Kidney (tissue), 13 donors: ENCODE measurements at regions not wholly inside any gene's neighbourhood (a gene's known extent, or its start where the extent isn't known, plus 50 kb on each side); places are given as distances from the start of the nearest gene placed in this dataset.

Experiments used
- DNase-seq, 5 donors: peaks; one replicate each; pipeline ENCODE4 v3.0.0-alpha.2; 2013 to 2020
- FAIRE-seq: peaks from 2 replicates; lab custom pipeline; 2012; peaks lifted over from hg19 to GRCh38; lab: Jason Lieb, UNC
- H3K27ac ChIP-seq, 2 donors: one replicate each; pipeline ENCODE4 v1.7.0; 2013; ENCODE audit warnings: low read depth in 2 of 2, low read length in 2 of 2, inconsistent platforms in 1 of 2
- H3K27me3 ChIP-seq: one replicate; pipeline ENCODE4 v1.7.1; 2013; ENCODE audit warnings: low read length, inconsistent platforms; ENCODE audit not compliant: control insufficient read depth, insufficient read depth
- H3K36me3 ChIP-seq, 3 donors: one replicate each; pipeline versions ENCODE4 v1.7.0 to v1.7.1; 2013; ENCODE audit warnings: low read length in 3 of 3, control low read depth in 1 of 3, inconsistent platforms in 1 of 3; ENCODE audit not compliant: insufficient read depth in 3 of 3, control insufficient read depth in 2 of 3
- H3K4me1 ChIP-seq, 3 donors: one replicate each; pipeline versions ENCODE4 v1.7.0 to v1.7.1; 2013; ENCODE audit warnings: low read length in 3 of 3, inconsistent platforms in 1 of 3, low read depth in 1 of 3; ENCODE audit not compliant: control insufficient read depth in 2 of 3, insufficient read depth in 2 of 3
- H3K4me3 ChIP-seq, 3 donors: one replicate each; pipeline versions ENCODE4 v1.7.0 to v1.8.1; 2013; ENCODE audit warnings: low read length in 3 of 3, control low read depth in 1 of 3, inconsistent platforms in 1 of 3
- H3K9ac ChIP-seq, 3 donors: one replicate each; pipeline versions ENCODE4 v1.7.0 to v1.7.1; 2013; ENCODE audit warnings: low read length in 3 of 3, control low read depth in 1 of 3, inconsistent platforms in 1 of 3
- H3K9me3 ChIP-seq, 3 donors: one replicate each; pipeline versions ENCODE4 v1.7.0 to v1.7.1; 2013; ENCODE audit warnings: low read length in 3 of 3, control low read depth in 1 of 3, inconsistent platforms in 1 of 3; ENCODE audit not compliant: control insufficient read depth in 2 of 3, insufficient read depth in 1 of 3
- CTCF ChIP-seq: IDR thresholded peaks from 3 replicates; pipeline ENCODE4 v1.5.1; 2012; ENCODE audit warnings: mild to moderate bottlenecking, moderate library complexity, borderline replicate concordance; ENCODE audit not compliant: insufficient read depth; ENCODE audit errors: extremely low read depth
- intact Hi-C: fragments of 100-400 bp; cut with DNase I; formaldehyde crosslinking; loops from one replicate; pipeline ENCODE4 v1.11.1; 2022
- donor health status: control.
- donor health status: control.
- donor health status: control.
- donor health status: control.
- donor health status: control.
- donor health status: DM: yes; HTN: yes; CAD: no.
- donor health status: Normal renal cell carcinoma (clear cell type).

DNA sequence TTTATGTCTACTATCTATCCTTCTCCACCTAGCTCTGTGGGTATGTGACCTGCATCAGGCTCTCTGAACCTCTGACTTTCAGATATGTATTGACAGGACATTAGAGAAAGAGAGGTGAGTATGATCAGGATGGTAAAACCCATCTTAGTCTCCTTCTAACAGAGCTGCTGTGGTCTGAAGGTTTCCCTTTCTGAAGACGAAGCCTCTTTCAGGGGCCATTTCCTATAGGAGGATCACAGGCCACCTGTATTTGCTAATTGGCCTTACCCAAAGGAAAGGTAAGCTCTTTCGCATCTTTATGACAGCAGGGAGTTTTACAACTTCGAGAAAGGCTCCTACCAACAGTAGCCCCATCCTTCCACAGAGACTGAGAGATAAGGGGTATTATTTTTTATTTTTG lies 442.9 kb downstream of the KCNJ3 start:
- no peaks in the 10 kb centered on the region for H3K36me3 ChIP-seq
- no peak overlapping the region for H3K4me3 ChIP-seq
- no peak overlapping the region for H3K27ac ChIP-seq
- intact Hi-C loops: no loop called here
- DNase-seq: no peak
- H3K4me1 ChIP-seq: no peaks in the 10 kb centered on the region
- H3K27me3 ChIP-seq: no peaks in the 10 kb centered on the region
- H3K9ac ChIP-seq: no peak overlapping the region
- no peak for TF ChIP-seq CTCF
- no peak for FAIRE-seq
- H3K9me3 ChIP-seq: no peaks in the 10 kb centered on the region

- no peak overlapping the region for H3K27ac ChIP-seq
- no peak for DNase-seq
- TF ChIP-seq CTCF: no peak
- intact Hi-C loops: no loop called here
- H3K9me3 ChIP-seq: no peaks in the 10 kb centered on the region
- no peaks in the 10 kb centered on the region for H3K36me3 ChIP-seq
- no peak overlapping the region for H3K4me3 ChIP-seq
- FAIRE-seq: no peak
- H3K4me1 ChIP-seq: no peaks in the 10 kb centered on the region
- no peak overlapping the region for H3K9ac ChIP-seq
- H3K27me3 ChIP-seq: no peaks in the 10 kb centered on the region
Observed at GRCh38 chr2:155125585-155126230, 427.2 kb downstream of the KCNJ3 start.

DNA sequence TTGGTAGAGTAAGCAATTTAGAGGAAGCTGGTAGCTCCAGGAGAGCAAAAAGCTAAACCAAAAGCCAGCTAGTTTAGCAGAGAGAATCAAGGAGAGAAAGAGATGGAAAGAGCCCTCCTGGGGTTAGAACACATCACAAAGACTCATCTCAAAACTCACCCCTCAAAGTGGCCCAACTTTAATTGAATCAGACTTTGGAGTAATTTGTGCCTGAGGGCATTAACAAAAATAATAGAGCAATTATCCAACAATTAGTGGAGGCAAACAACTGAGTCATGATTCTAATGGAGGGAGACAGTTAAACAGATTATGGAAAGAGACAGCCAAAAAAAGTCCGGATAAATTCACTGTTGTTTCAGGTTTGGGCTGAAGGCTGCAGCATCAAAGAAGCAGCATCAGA lies 417.4 kb downstream of the KCNJ3 start:
- Histone ChIP-seq H3K9me3 (no peaks in the 10 kb centered on the region), H3K27me3 (no peaks in the 10 kb centered on the region), H3K27ac (no peak overlapping the region), H3K36me3 (no peaks in the 10 kb centered on the region), H3K4me1 (no peaks in the 10 kb centered on the region), H3K4me3 (no peak overlapping the region), H3K9ac (no peak overlapping the region)
- no peak for FAIRE-seq
- DNase-seq: no peak
- TF ChIP-seq CTCF: no peak
- intact Hi-C loops: no loop called here

DNA sequence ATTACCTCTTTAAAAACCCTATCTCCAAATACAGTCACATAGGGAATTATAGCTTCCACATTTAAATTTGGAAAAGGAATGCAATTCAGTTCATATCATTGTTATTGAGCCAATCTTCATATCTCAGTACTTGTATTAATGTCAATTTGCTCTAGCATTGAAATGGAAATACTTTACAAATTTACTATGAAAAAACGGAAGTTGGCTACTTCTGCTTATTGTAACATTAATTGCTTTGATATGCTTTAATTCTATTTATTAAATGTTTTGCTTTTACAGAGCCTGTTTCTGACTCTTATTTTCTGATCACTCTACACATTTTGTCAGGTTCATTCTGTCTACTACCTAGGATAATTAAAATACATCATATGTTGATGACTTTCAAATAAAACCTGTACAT lies 412.6 kb downstream of the KCNJ3 start:
- Histone ChIP-seq H3K27me3 (no peaks in the 10 kb centered on the region), H3K4me1 (no peaks in the 10 kb centered on the region), H3K27ac (no peak overlapping the region), H3K9ac (no peak overlapping the region), H3K9me3 (no peaks in the 10 kb centered on the region), H3K36me3 (no peaks in the 10 kb centered on the region), H3K4me3 (no peak overlapping the region)
- TF ChIP-seq CTCF: no peak
- DNase-seq (no peak), FAIRE-seq (no peak)
- intact Hi-C loops: no loop called here
